Omental fat pad (tissue), 3 donors: ENCODE measurements at regions not wholly inside any gene's neighbourhood (a gene's known extent, or its start where the extent isn't known, plus 50 kb on each side); places are given as distances from the start of the nearest gene placed in this dataset.

Experiments
- ATAC-seq: fragments of 150-250 bp; one replicate; pipeline ENCODE4 v1.9.1; 2016; ENCODE audit warnings: mild to moderate bottlenecking, moderate library complexity; ENCODE audit not compliant: low FRiP score
- DNase-seq: peaks from one replicate; pipeline ENCODE4 v3.0.0-alpha.2; 2019; ENCODE audit warnings: low spot score
- TF ChIP-seq, protein P1 (sequence below), 3 donors: fragments of 450-650 bp; IDR thresholded peaks; one replicate each; pipeline ENCODE4 v1.5.1; 2016 to 2017; ENCODE audit warnings: antibody characterized with exemption in 3 of 3, mild to moderate bottlenecking in 3 of 3, moderate library complexity in 2 of 3

DNA sequence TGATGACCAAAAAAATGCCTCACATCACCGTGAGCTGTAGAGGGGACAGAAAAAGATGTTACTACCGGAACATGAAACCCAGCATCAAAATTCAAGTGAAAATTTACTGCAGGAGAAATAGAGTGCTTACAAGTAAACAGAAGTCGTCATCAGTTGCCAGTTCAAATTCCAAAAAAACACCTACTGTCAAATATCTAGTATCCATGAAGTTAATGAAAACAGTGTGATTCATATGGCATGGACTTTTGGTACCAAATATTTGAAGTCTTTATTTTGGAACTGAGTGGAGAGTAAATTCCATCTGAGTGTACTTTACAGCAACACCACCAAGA, 388.9 kb upstream of the SPOCK3 start:
- DNase-seq: no peak
- TF ChIP-seq, protein P1, sequence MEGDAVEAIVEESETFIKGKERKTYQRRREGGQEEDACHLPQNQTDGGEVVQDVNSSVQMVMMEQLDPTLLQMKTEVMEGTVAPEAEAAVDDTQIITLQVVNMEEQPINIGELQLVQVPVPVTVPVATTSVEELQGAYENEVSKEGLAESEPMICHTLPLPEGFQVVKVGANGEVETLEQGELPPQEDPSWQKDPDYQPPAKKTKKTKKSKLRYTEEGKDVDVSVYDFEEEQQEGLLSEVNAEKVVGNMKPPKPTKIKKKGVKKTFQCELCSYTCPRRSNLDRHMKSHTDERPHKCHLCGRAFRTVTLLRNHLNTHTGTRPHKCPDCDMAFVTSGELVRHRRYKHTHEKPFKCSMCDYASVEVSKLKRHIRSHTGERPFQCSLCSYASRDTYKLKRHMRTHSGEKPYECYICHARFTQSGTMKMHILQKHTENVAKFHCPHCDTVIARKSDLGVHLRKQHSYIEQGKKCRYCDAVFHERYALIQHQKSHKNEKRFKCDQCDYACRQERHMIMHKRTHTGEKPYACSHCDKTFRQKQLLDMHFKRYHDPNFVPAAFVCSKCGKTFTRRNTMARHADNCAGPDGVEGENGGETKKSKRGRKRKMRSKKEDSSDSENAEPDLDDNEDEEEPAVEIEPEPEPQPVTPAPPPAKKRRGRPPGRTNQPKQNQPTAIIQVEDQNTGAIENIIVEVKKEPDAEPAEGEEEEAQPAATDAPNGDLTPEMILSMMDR (IDR thresholded peaks at IDR 0.05): no peak
- ATAC-seq: no peak

- DNase-seq: no peak
These were observed 395.0 kb upstream of the SPOCK3 start for GRCh38 chr4:167629272-167629671.

GRCh38 chr4:167642250-167642649, 408.0 kb upstream of the SPOCK3 start:
- TF ChIP-seq, protein P1 (IDR thresholded peaks at IDR 0.05): no peak
- ATAC-seq (no peak), DNase-seq (no peak)

More at GRCh38 chr4:167629272-167629671, 395.0 kb upstream of the SPOCK3 start:
- ATAC-seq: no peak
- TF ChIP-seq, protein P1 (IDR thresholded peaks at IDR 0.05): no peak

- DNase-seq (no peak), ATAC-seq (no peak)
- TF ChIP-seq, protein P1 (IDR thresholded peaks at IDR 0.05): no peak
These were observed 411.1 kb upstream of the SPOCK3 start for GRCh38 chr4:167645358-167645757.

GRCh38 chr4:167652267-167652666, 418.0 kb upstream of the SPOCK3 start:
- no peak for DNase-seq
- TF ChIP-seq, protein P1 (IDR thresholded peaks at IDR 0.05): no peak
- no peak for ATAC-seq

DNA sequence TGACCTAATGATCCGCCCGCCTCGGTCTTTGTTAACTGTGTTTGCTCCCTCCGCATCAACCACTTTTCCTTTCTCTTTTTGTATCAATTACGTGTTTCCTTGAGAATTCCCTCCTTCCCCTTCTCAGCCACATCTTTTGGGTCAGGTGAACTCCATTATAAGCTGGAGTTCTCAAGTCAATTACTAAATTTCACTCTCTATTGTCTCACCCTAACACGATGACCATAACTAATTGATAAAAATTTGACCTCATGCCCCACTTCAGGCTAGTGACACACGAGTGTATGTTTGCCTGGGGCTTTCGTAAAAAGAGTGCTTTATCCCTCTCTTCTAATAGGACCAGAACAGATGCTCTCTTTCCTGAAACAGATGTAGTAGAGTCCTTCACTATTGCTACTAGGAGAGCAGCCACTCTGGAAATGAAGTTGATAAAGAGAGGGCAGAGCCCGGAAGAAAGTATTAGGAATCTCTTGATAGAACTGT, 403.6 kb upstream of the ANXA10 start:
- no peak for DNase-seq
- no peak for ATAC-seq
- TF ChIP-seq, protein P1 (IDR thresholded peaks at IDR 0.05): no peak

- TF ChIP-seq, protein P1 (IDR thresholded peaks at IDR 0.05): no peak
- ATAC-seq (no peak), DNase-seq (no peak)
These were observed 389.9 kb upstream of the ANXA10 start for GRCh38 chr4:167702391-167702790.
